Stimulated activated CD4-positive, alpha-beta T cell treated with anti-CD3 and anti-CD28 coated beads, Interleukin-2, amount 100 ng/mL, for 24 hours (primary cell): ENCODE measurements at regions not wholly inside any gene's neighbourhood (a gene's known extent, or its start where the extent isn't known, plus 50 kb on each side); places are given as distances from the start of the nearest gene placed in this dataset.

Experiments used
- DNase-seq, 2 donors: peaks; one replicate each; pipeline ENCODE4 v3.0.0-alpha.2; 2020

DNA sequence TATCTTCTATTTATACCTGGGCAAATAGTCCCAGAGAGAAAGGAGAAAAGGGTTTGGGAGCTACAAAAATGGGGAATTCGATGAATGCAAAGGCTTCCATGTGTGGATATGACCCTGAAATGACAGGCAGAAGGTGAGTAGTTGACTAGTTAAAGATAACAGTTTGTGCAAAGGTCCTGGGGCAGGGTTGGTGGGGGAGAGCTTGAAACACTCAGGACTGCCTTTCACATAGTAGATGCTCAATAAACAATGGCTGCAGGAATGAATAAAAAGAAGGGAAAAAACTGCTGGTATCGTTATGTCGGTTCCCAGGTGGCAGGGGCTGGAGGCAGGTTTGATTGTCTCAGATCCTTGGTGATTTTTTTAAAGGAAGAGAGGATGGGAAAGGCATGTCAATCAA lies 445.5 kb downstream of the HAPSTR1 start:
- DNase-seq = no peak

DNA sequence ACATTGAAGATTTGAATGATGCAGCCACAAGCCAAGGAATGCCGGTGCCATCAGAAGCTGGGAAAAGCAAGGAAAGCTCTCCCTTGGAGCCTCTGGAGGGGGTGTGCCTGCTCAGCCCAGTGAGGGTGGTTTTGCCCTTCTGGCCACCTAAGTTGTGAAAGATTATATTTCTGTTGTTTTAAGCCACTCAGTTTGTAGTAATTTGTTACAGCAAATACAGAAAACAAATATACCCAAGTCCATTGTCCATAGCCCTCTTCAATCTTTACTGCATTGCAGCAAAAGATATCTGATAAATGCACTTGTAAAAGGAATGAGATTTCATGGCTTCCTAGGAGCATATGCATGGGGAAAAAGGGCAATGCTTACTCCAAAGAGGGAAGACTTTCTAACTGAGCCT lies 447.9 kb downstream of the HAPSTR1 start:
- DNase-seq = no peak

DNA sequence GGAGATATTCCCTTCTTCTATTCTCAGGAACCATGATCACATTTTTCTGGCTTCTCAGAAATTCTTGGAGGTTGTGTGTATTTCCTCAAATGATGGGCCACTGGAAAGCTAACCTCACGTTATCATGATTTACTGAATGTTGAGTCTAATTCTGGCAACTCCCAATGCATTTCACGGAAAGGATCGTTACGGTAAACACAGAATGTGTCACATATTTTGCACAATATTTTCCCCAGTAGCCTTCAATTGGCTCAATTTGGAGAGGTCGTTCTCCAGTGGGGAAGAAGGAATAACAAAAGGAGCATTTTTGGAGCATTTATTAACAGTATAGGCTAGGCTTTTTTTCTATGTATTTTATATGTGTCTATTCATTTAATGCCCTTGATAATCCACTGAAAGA lies 450.3 kb downstream of the HAPSTR1 start:
- DNase-seq = no peak

DNA sequence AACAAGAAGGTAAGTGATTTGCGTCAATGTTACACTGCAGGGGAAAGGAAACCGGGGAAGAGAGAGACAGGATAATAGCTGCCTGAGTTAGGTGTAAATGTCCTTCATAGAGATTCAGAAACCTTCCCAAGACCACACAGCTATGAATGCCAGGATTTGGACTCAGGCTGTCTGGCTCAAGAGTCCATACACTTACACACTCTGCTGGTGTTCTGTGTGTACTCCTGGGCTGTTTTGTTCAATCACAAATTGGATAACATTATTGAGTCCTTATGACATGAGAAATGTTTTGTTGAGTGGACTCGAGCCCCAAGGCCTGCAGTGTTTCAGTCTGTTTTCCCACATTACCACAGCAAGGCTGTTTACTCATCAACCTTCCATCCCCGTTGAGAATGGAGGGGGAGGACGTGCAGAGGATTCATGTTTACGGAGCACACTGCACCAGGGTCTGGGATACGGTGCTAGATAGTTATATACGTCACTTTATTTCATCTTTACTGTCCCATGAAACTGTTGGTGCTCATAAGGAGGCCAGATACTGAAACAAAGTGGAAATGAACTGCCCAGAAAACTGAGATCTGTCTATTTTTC lies 450.8 kb downstream of the HAPSTR1 start:
- DNase-seq = no peak

DNA sequence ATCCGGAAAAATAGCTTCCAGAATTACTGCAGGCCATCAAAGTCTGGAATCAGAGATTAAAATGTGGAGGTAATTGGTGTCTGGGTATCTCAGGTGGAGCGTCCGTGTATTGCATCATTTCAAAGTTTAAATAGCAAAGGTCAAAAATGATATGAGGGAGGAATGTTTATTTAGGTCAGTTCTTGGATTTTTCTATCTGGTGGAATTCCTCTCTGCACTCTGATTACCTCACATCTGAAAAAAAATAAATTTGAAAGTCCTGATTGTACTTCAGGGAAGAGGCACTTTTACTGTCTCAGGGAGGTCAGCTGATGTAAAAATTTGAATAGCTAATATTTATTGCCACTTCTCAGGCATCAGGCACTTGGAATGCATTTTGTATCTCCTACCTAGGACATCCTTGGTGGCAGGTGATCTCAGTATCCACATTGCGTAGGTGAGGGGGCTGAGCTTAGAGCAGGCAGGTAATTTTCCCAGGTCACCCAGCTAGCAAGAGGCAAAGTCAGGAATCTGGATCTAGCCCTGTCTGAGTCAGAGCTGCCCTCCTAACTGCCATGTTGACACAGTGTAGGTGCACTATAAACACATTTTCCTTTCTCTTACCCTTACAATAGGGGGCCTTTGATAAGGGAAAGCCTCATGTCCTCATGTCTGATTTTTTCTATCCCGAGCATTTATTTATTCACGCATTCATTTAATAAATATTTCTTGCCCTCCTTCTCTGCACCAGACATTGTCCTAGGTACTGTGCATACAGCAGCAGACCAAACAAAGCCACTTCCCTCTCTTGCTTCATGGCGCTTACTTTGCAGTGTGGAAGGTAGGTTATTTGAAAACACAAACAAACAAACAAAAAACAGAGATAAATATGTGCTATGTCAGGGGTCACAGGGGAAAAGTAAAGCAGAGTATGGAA lies 454.3 kb downstream of the HAPSTR1 start:
- DNase-seq = no peak

DNA sequence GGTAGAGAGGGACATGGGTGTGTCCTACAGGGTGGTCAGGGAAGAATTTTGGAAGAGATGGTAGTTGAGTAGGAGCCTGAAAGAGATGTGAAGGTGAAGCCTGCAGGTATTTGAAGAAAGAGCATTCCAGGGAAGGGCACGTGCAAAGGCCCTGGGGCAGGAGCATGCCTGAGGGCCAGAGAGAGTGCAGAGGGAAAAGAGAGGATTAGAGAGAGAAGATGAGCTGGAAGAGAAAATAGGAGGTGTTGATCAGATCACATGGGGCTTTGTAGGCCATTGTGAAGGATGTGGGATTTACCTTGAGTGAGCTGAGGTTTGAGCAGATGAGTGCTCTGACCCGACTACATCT lies 455.0 kb downstream of the HAPSTR1 start:
- no peak for DNase-seq

DNA sequence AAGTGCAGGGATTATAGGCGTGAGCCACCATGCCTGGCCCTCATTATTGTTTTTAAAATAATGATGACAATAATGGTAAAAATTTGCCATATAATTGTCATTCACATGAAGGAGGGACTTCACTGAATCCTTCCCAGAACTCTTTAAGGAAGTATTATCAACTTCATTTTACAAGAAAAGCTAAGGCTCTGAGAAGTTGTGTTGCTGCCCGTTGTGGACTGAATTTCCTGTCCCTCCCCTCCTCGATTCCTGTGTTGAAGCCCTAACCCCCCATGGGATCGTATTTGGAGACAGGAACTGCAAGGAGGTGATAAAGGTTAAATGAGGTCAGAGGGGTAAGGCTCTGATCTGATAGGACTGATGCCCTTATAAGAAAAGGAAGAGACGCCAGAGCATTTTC lies 458.0 kb downstream of the HAPSTR1 start:
- DNase-seq = no peak

DNA sequence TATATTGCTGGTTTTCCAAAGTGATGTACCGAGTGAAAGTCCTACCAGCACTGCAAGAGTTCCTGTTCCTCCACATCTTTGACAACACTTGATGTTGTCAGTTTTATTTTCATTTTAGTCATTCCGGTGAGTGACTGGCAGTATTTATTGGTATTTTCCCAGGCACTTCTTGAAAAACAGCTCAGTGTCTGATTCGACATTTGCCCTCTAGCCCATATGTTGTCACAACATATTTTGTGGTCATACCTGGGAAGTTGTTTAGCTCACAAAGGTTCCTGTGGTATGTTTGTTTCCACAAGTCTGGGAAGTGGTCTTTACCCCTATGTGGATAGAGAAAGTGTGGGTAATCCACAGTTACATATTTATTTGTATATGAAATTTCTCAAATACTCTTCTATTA lies 463.6 kb downstream of the HAPSTR1 start:
- no peak for DNase-seq

DNA sequence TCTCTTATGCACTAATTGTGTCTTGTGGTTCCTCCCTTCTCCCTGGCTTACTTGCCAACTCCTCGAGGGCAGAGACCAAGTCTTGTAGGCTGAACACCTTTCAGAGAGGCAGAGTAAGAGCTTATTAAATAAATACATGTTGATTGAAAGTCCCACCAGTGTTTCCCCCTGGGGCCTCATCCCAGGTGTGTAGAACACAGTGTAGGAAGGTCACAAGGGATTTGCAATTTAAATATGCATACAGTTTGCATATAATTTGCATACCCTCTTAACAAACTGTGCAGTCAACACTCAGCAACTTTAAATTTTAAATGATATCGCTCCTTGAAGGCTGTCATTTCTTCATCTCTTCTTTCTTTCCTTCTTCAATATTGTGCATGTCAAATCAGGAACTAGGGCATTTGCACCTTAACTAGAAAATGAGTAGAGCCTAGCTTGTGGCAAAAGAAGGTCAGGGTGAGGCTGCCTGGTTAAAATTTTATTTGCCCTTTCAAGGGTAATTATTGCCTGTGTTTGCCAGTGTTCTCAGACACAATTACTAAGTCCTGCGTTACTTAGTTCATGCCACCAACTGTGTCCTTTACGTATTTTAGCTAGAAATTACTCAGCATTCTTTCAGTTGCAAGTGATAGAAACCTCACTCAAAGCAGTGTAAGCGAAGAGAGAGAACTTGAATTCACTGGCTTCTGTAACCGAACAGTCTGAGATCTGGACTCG lies 465.7 kb downstream of the HAPSTR1 start:
- DNase-seq = no peak

DNA sequence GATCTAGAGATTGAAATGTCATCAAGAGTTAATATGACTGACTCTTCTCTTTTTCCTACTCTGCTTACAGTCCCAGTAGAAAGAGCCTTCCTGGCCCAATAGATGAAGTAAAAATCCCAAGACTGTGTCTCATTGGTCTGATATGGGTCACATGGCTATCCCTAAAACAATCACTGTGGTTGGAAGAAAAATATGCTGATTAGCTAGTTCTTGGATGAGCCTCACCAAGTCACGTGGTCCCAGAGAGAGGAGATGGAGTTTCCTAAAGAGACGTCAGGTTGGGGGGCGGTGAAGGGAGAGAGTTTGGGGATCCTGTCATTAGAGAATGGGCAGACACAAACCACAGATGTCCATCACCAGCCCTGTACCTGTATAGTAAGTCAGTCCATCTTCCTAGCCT lies 466.3 kb downstream of the HAPSTR1 start:
- DNase-seq = no peak

DNA sequence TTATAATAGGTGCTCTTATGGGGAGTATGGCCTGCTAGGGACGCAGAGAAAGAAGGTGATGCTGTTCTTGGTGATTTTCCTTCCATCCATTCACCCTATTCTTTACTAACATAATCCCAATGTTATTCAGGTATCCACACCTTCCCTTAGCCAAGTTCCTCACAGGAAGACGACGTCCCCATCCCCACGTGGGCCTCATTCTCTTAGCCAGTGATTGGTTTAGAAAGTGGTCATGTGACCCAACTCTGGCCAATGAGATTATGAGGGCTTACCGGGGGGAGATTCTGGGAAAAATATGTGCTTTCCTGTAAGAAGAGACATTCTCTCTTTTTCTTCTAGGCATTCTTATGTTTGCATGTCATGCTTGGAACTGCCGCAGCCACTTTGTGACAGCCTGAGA lies 474.7 kb downstream of the HAPSTR1 start:
- DNase-seq = no peak

DNA sequence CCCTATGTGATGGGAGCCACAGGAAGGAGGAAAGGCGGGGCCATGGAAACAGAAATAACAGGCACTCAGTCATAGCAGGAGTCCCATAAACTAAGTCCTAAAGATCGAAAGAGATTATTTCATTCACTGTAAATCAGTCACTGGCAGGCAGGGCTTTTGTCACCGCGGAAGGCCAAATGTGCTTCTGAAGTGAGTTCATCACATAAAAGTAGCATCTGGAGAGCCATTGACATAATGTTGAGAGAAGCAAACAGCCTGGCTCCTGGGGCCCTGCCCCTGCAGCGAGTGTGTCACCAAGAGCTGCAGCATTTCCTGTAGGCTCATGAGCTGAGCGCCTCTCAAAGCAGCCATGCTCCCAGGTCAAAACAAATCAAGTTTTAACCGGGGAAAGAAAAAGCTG lies 476.2 kb downstream of the HAPSTR1 start:
- no peak for DNase-seq

DNA sequence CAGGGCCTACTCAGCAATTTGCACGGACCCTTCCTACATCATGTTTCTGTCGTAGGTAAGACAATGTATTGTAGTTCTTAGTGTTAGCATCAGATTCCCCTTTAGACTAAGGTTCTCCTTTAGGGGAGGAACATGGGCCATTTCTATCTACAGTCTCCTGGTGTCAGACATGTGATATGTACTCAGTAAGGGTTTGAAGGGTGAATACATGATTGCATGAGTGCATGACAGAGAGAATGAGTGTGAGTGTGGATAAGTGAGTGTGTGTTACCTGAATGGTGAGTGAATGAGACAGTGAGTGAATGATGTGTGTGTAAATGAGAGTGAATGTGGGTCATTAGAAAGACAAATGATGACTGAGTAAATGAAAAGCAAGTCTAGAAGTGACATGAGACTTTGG lies 476.8 kb downstream of the HAPSTR1 start:
- no peak for DNase-seq

DNA sequence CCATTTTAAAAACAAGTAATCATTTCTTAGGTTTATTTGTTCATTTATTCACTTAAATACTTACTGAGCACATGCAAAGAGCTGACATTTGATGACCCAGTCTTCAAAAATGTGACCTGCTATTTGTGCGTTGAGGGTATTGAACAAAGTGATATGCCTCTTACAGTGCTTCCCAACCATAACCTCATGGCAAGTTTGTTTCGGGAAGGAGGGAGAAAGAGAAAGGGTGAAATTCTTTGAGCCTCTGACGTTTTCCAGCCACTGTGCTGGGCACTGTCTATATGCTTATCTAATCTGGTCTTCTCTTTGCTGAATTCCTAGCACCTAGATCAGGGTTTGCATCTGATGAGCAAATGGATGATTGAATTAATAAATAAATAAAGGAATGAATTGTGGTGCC lies 479.1 kb downstream of the HAPSTR1 start:
- DNase-seq = no peak

DNA sequence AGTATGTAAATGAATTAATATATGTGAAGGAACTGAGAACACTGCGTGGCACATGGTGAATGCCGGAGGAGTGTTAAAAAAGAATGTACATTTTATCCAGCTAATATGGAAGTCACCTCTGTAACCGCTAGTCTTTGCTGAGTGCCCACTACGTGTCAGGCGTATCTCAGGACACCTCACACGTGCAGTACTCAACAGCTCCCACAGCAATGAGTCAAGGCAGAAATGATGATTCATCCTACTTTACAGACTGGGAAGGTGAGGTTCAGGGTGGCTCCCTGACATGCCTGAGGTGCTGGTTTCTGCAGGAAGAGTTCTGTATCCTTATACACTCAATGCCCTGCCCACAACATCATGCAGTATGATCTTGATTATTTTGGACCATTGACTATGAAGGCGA lies 487.0 kb downstream of the HAPSTR1 start:
- DNase-seq = no peak

DNA sequence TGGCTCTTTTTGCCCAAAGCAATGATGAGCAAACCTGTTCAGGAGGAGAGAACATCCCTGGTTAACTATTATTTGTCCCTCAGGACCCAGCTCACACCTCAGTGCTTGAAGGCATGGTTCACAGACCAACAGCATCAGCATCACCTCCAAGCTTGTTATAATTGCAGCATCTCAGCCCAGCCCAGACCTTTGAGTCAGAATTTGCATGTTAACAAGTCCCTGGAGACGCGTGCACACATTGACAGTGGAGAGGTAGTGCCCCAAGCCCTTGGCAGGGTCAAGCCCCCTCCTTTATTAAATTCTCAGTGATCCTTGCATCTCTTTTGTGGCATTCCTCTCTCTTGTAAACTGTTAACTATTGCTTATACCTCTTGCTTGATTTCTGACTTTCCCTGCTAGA lies 488.6 kb downstream of the HAPSTR1 start:
- no peak for DNase-seq

DNA sequence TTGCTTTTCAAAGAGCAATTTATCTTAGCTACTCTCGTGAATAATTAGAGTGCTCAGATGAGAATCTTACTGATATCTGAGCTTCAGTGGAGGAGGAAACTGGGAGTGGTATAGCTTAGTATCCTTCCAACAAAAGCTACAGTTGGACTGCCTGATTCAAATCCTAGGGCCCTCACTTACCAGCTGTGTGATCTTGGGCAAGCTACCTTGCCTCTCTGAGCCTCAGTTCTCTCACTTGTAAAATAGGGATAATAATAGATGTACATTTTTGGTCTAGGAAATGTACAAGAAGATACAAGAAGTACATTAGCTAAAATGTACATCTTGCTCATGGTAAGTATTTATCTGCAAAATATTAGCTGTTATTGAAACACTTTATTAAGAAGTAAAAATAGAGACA lies 502.0 kb downstream of the HAPSTR1 start:
- DNase-seq = no peak

DNA sequence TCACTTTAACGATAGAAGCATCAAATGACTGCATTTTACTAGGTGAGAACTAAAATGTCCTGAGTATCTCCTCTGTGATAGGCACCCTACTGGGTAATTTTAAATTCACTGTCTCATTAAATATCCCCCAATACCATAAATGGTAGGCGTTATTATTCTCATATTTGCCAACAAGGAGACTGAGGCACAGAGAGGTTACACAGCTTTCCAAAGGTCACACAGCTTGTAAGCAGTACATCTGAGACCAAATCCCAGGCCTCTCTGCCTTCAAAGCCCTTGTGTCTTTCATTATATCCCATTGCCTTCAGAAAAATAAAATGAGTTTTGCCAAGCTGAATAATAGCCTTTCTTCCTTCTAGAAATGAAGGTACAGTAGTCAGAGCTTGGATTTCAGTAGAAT lies 502.6 kb downstream of the HAPSTR1 start:
- no peak for DNase-seq

DNA sequence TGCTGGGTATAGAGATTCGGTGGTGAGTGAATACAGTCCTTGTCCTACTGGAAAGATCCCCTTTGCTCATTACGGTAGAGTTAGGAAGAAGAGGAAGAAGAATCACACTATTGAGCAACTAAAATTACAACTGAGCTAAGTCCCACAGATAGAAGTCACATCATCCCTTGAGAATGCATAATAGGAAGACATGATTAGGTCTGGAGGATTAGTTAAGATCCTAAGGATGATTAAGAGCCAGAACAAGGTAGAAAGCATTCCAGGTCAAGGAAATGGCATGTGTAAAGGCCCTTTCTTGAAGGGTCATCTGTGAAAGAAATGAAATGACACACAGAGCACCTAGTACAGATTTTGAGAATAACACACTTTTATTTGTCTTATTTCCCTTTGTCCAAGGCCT lies 503.5 kb downstream of the HAPSTR1 start:
- no peak for DNase-seq

DNA sequence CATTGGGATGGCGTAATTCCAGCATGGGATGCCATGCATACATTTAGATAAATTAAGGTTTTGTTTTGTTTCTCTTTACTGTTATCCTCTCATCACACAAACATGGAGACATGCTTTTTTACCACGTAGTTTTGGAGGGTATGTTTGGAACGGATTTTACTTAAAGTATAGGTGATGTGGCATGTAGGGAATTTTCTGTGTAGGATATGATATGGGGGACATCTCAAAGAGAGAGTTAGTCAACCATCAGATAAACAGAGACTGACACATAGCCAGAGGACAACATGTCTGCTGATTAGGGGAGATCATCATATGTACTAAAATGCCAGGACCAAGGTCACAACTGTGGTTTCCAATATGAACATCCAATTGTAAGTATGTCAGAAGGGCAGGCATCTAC lies 503.9 kb downstream of the HAPSTR1 start:
- DNase-seq = no peak

DNA sequence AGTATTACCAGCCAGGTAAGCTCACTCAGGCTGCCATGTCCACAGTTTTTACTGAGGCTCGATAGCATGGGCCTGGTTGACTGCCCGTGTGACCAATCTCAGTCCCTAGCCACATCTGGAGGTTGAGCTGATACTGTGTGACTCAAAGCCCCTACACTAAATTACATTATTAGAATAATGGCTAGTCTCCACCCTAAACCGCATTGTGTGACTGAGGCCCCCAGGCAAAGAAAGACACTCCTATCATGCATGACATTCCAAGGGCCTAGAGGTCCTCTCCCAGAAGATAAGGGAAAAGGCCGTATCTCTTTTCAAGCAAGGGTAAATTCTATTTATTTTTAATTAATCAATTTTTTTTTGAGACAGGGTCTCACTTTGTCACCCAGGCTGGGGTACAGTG lies 505.3 kb downstream of the HAPSTR1 start:
- DNase-seq = no peak

DNA sequence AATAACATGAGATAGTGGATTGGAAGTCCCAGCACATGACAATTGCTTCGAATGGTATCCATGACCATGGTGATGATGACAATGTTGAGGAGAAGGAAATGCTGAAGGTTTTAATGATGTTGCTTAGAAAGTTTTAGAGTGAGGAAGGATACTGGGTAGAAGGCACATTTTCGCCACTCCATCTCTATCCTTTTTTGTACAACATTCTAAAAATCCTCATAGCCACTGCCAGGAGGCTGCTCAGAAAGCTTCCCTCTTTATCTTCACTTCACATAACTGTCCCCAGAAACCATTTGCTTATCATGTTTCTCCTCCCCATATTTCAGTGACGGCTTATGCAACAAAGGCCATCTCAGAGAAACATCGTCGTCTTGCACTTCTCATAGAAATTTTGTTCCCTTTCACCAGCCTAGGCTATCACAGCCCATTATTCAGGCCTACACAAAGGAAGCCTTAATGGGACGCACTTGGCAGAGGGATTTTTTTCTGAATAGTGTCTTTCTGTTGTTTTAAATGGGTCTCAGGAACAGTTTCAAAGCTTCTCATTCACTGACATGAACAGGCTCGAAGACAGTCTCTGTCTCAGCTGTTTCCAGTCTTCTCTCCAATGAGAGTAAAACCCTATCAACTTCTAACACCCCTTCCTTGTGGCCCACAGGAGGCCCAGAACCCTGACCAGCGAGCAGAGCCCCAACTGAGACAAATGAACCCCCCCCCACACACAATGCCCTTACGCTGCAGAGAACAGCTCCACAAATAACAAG lies 506.7 kb downstream of the HAPSTR1 start:
- DNase-seq = no peak

DNA sequence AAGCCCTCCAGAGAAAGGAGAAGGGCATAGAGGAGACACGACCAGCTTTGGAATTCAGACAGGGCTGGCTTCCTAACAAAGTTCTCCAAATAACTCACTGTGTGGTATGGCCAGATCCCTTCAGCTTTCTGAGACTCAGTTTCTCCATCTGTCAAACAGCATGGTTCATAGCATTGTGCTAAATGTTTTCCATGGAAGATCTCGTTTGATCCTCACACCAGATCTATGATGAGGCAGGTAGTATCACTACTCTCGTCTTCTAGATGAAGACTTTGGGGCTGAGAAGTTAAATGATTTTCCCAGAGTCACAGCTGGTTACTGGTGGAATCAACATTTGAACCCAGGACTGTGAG lies 507.3 kb downstream of the HAPSTR1 start:
- no peak for DNase-seq
